PC-3 (cell line): ENCODE measurements at regions not wholly inside any gene's neighbourhood (a gene's known extent, or its start where the extent isn't known, plus 50 kb on each side); places are given as distances from the start of the nearest gene placed in this dataset.
"Not testable (repeated sequence)": the region's sequence is repeated elsewhere in the genome, so short reads cannot be mapped to it uniquely, and the experiment has no call there.

Experiments used
- ATAC-seq: fragments of 200-7000 bp; cut with Tn5 transposase; 2 replicates; pipeline ENCODE4 v1.9.1; 2020; ENCODE audit warnings: mild to moderate bottlenecking, moderate library complexity
- BruUV-seq: library from RNA; stranded (reverse); fragments of 400-500 nt; replicated peaks from 2 replicates; lab custom pipeline; 2021; lab: Mats Ljungman, UMichigan
- CTCF ChIA-PET: fragments of 300-600 bp; sonication (Branson Sonifier 250); formaldehyde crosslinking; loops from one replicate; lab custom pipeline; 2022; ENCODE audit warnings: antibody characterized with exemption; lab: Charles Lee
- POLR2A ChIA-PET: fragments of 300-600 bp; sonication (Branson Sonifier 250); formaldehyde crosslinking; loops from one replicate; lab custom pipeline; 2022; ENCODE audit warnings: antibody characterized with exemption; ENCODE audit not compliant: unreplicated experiment; lab: Charles Lee
- DNase-seq: peaks from one replicate; pipeline ENCODE4 v3.0.0-alpha.2; 2015
- H2AFZ ChIP-seq: fragments of 300-600 bp; sonication (generic); 2 replicates; pipeline ENCODE4 v1.6.0; 2016; ENCODE audit warnings: antibody characterized with exemption, low read length
- H3F3A ChIP-seq: fragments of 300-600 bp; sonication (generic); one replicate; pipeline ENCODE4 v1.6.0; 2017; ENCODE audit warnings: antibody characterized with exemption, low read length, control low read depth, mild to moderate bottlenecking; ENCODE audit not compliant: unreplicated experiment
- H3K27ac ChIP-seq: fragments of 300-600 bp; sonication (generic); 2 replicates; pipeline ENCODE4 v1.5.1; 2016; ENCODE audit warnings: mild to moderate bottlenecking, low read length
- H3K27me3 ChIP-seq: fragments of 300-600 bp; sonication (generic); 2 replicates; pipeline ENCODE4 v1.6.1; 2016; ENCODE audit warnings: low read length, mixed read lengths
- H3K36me3 ChIP-seq: fragments of 300-600 bp; sonication (generic); 2 replicates; pipeline ENCODE4 v1.6.1; 2016; ENCODE audit warnings: low read depth, mixed run types, low read length, mixed read lengths
- H3K4me1 ChIP-seq: fragments of 300-600 bp; sonication (generic); 2 replicates; pipeline ENCODE4 v1.5.1; 2016; ENCODE audit warnings: low read length; ENCODE audit not compliant: insufficient read depth
- H3K4me2 ChIP-seq: fragments of 300-600 bp; sonication (generic); 2 replicates; pipeline ENCODE4 v1.6.0; 2016; ENCODE audit warnings: low read length
- H3K4me3 ChIP-seq: fragments of 300-600 bp; sonication (generic); 2 replicates; pipeline ENCODE4 v1.5.1; 2016; ENCODE audit warnings: mild to moderate bottlenecking, low read length, mixed read lengths
- H3K79me2 ChIP-seq: fragments of 300-600 bp; sonication (generic); 2 replicates; pipeline ENCODE4 v1.6.1; 2017; ENCODE audit warnings: low read length, mixed read lengths
- H3K9ac ChIP-seq: fragments of 300-600 bp; sonication (generic); 2 replicates; pipeline ENCODE4 v1.6.0; 2016; ENCODE audit warnings: mild to moderate bottlenecking, low read length
- H3K9me2 ChIP-seq: fragments of 300-600 bp; sonication (generic); replicated peaks from 2 replicates; pipeline ENCODE4 v1.6.1; 2016; ENCODE audit warnings: mixed run types, low read length, mixed read lengths
- H3K9me3 ChIP-seq: fragments of 300-600 bp; sonication (generic); 2 replicates; pipeline ENCODE4 v1.6.1; 2016; ENCODE audit warnings: low read length, mixed read lengths
- H4K20me1 ChIP-seq: fragments of 300-600 bp; sonication (generic); 2 replicates; pipeline ENCODE4 v1.6.1; 2016; ENCODE audit warnings: low read length, mixed read lengths
- EZH2 ChIP-seq: fragments of 300-600 bp; sonication (generic); IDR thresholded peaks from one replicate; pipeline ENCODE4 v1.6.1; 2017; ENCODE audit warnings: antibody characterized with exemption, mild to moderate bottlenecking, low read length; ENCODE audit not compliant: unreplicated experiment
- EZH2phosphoT487 ChIP-seq: fragments of 300-600 bp; sonication (generic); IDR thresholded peaks from 2 replicates; pipeline ENCODE4 v1.6.1; 2018; ENCODE audit warnings: mild to moderate bottlenecking, antibody characterized with exemption, low read length, borderline replicate concordance
- intact Hi-C: fragments of 100-400 bp; cut with micrococcal nuclease; formaldehyde crosslinking; loops from 2 replicates; pipeline ENCODE4 v1.9.0; 2023
- TF ChIP-seq, protein P1 (sequence below): fragments of 300-600 bp; sonication (generic); conservative IDR thresholded peaks from 2 replicates; pipeline ENCODE4 v1.5.1; 2017; ENCODE audit warnings: antibody characterized with exemption, low read depth, mild to moderate bottlenecking, low read length

- ATAC-seq (no peak), DNase-seq (no peak)
- no peak overlapping the region for H2AFZ ChIP-seq
- H3K27me3 ChIP-seq: no peaks in the 10 kb centered on the region
- H3K4me1 ChIP-seq: no peaks in the 10 kb centered on the region
- no peaks in the 10 kb centered on the region for H3K9me3 ChIP-seq
- no peaks in the 10 kb centered on the region for H3K9me2 ChIP-seq
- intact Hi-C loops: no loop called here
- no peaks in the 10 kb centered on the region for H3F3A ChIP-seq
- H3K4me2 ChIP-seq: no peak overlapping the region
- ChIA-PET CTCF (no interaction called here), POLR2A (no interaction called here)
- H3K27ac ChIP-seq: no peak overlapping the region
- BruUV-seq: no TSS peak
- no peaks in the 10 kb centered on the region for H4K20me1 ChIP-seq
- TF ChIP-seq, protein P1, sequence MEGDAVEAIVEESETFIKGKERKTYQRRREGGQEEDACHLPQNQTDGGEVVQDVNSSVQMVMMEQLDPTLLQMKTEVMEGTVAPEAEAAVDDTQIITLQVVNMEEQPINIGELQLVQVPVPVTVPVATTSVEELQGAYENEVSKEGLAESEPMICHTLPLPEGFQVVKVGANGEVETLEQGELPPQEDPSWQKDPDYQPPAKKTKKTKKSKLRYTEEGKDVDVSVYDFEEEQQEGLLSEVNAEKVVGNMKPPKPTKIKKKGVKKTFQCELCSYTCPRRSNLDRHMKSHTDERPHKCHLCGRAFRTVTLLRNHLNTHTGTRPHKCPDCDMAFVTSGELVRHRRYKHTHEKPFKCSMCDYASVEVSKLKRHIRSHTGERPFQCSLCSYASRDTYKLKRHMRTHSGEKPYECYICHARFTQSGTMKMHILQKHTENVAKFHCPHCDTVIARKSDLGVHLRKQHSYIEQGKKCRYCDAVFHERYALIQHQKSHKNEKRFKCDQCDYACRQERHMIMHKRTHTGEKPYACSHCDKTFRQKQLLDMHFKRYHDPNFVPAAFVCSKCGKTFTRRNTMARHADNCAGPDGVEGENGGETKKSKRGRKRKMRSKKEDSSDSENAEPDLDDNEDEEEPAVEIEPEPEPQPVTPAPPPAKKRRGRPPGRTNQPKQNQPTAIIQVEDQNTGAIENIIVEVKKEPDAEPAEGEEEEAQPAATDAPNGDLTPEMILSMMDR: no peak
- TF ChIP-seq EZH2: no peak
- TF ChIP-seq EZH2phosphoT487: no peak
- H3K79me2 ChIP-seq: no peaks in the 10 kb centered on the region
- no peak overlapping the region for H3K4me3 ChIP-seq
- no peaks in the 10 kb centered on the region for H3K36me3 ChIP-seq
- H3K9ac ChIP-seq: no peak overlapping the region
Observed at GRCh38 chr2:54030806-54031205, 60.0 kb upstream of the PSME4 start.

DNA sequence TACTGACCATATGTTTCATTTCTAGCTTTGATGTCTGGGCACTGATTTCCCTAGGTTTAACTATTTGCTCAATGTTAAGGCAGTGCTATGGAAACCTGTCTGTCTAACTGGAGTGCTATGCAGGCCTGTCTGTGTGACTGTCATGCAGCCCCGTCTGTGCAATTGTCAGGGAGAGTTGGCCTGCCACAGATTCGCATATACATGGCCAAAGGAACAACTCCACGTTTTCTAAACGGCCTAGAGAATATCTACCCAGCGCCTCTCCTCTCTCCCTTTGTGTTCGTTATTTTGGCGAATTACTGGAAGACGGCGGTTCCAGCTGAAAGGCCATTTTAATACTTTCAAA is 59.6 kb upstream of the PSME4 start:
- Histone ChIP-seq H3K9me2 (no peaks in the 10 kb centered on the region), H4K20me1 (no peaks in the 10 kb centered on the region), H3K27me3 (no peaks in the 10 kb centered on the region), H3K36me3 (no peaks in the 10 kb centered on the region), H3K9ac (no peak overlapping the region), H3K79me2 (no peaks in the 10 kb centered on the region), H2AFZ (no peak overlapping the region), H3K9me3 (no peaks in the 10 kb centered on the region), H3K4me3 (no peak overlapping the region), H3F3A (no peaks in the 10 kb centered on the region), H3K27ac (no peak overlapping the region), H3K4me2 (no peak overlapping the region), H3K4me1 (no peaks in the 10 kb centered on the region)
- ATAC-seq (no peak), DNase-seq (no peak)
- ChIA-PET POLR2A (no interaction called here), CTCF (no interaction called here)
- TF ChIP-seq, protein P1: no peak
- TF ChIP-seq EZH2: no peak
- no peak for TF ChIP-seq EZH2phosphoT487
- BruUV-seq: no TSS peak
- intact Hi-C loops: no loop called here

DNA sequence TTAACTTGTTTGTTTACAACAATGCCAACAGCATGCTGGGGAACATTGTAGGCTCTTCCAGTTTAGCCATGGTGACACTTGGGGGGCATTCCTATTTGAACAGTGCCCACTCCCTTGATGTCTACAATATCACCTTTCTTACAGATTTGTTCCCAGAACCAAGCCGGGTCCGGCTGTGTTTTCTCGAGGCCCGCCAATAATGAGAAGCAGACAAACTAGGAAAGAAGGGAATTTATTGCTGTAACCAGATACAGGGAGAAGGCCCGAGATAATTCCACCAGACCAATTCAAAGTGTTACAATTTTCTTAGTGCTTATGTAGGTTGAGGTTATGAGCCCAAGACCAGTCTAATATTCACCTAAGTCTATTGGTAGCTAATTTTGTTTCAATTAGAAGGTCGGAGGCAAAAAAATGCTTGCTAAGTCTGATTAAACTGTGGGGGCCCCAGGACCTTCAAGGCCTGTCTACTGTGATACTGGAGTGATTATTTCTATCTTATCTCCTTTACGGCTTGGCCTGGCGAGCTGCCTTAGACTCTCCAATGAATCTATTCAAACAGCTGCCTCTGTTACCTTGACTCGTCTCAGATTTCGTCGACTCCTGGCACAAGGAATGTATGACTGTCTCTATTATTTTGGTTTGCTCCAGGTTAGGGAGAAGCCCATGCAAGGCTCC is 59.1 kb upstream of the PSME4 start:
- TF ChIP-seq EZH2phosphoT487: no peak
- TF ChIP-seq, protein P1: no peak
- TF ChIP-seq EZH2: no peak
- ATAC-seq: no peak
- ChIA-PET CTCF (no interaction called here), POLR2A (interaction anchor here (0.6 kb wide), 1 partner anchor 24 kb away, joined by 3 read pairs; no protein-coding TSS in a partner anchor)
- Histone ChIP-seq H3K9me2 (no peaks in the 10 kb centered on the region), H3K4me3 (no peak overlapping the region), H3F3A (no peaks in the 10 kb centered on the region), H3K36me3 (no peaks in the 10 kb centered on the region), H3K27ac (no peak overlapping the region), H3K9me3 (no peaks in the 10 kb centered on the region), H3K9ac (no peak overlapping the region), H3K4me1 (no peaks in the 10 kb centered on the region), H2AFZ (no peak overlapping the region), H3K4me2 (no peak overlapping the region), H3K79me2 (no peaks in the 10 kb centered on the region), H4K20me1 (no peaks in the 10 kb centered on the region), H3K27me3 (no peaks in the 10 kb centered on the region)
- BruUV-seq: no TSS peak
- peak; percentile 40 for DNase-seq
- intact Hi-C loops: no loop called here

GRCh38 chr2:54025463-54026075 is 54.8 kb upstream of the PSME4 start:
- H3K4me2 ChIP-seq, H3K9ac ChIP-seq, ATAC-seq, CTCF ChIA-PET, H3K4me3 ChIP-seq, H4K20me1 ChIP-seq, BruUV-seq, H3K9me3 ChIP-seq, H3K79me2 ChIP-seq, DNase-seq, intact Hi-C loops, H3K4me1 ChIP-seq, H3K27ac ChIP-seq, H3K27me3 ChIP-seq, H2AFZ ChIP-seq, H3K9me2 ChIP-seq, POLR2A ChIA-PET, H3F3A ChIP-seq, H3K36me3 ChIP-seq: not testable (repeated sequence)
